Suprapubic skin (tissue), 3 donors: ENCODE measurements at regions not wholly inside any gene's neighbourhood (a gene's known extent, or its start where the extent isn't known, plus 50 kb on each side); places are given as distances from the start of the nearest gene placed in this dataset.

Source experiments
- EP300 ChIP-seq: sonication (generic); formaldehyde crosslinking; IDR thresholded peaks from one replicate; pipeline ENCODE4 v1.6.1; 2017; ENCODE audit warnings: antibody characterized with exemption
- TF ChIP-seq, protein P1 (sequence below), 2 donors: fragments of 200-600 bp in 1 of 2; fragments of 450-650 bp in 1 of 2; sonication (generic) in 1 of 2; IDR thresholded peaks; one replicate each; pipeline ENCODE4 v1.5.1; 2016 to 2019; ENCODE audit warnings: antibody characterized with exemption in 2 of 2, mild to moderate bottlenecking in 1 of 2, moderate library complexity in 1 of 2

DNA sequence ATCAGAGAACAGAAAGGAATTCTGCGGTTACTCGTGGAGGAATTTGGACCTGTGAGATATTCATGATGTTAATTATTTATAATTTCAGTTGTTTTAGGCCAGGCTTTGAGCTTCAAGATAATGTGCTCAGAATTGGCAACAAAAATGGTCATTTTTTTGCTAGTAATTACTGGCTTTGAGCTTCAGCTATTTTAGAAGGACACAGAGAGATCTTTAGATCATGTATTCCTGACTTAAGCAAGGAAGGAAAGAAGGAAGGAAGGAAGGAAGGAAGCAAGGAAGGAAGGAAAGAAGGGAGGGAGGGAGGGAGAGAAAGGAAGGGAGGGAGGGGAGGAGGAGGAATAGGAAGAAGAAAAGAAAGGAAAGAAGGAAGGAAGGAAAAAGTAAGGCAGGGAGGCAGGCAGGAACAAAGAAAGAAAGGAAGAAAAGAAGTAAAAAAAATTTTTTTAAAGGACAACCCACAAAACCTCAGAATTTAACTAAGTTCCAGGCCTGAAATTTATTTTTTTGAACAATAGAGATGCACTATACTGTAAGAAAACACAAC, 277.9 kb upstream of the KLF3 start:
- TF ChIP-seq, protein P1, sequence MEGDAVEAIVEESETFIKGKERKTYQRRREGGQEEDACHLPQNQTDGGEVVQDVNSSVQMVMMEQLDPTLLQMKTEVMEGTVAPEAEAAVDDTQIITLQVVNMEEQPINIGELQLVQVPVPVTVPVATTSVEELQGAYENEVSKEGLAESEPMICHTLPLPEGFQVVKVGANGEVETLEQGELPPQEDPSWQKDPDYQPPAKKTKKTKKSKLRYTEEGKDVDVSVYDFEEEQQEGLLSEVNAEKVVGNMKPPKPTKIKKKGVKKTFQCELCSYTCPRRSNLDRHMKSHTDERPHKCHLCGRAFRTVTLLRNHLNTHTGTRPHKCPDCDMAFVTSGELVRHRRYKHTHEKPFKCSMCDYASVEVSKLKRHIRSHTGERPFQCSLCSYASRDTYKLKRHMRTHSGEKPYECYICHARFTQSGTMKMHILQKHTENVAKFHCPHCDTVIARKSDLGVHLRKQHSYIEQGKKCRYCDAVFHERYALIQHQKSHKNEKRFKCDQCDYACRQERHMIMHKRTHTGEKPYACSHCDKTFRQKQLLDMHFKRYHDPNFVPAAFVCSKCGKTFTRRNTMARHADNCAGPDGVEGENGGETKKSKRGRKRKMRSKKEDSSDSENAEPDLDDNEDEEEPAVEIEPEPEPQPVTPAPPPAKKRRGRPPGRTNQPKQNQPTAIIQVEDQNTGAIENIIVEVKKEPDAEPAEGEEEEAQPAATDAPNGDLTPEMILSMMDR (IDR thresholded peaks at IDR 0.05), result no peak
- no peak for TF ChIP-seq EP300
